ENCODE measurements at regions not wholly inside any gene's neighbourhood (a gene's known extent, or its start where the extent isn't known, plus 50 kb on each side); places are given as distances from the start of the nearest gene placed in this dataset.

DNA sequence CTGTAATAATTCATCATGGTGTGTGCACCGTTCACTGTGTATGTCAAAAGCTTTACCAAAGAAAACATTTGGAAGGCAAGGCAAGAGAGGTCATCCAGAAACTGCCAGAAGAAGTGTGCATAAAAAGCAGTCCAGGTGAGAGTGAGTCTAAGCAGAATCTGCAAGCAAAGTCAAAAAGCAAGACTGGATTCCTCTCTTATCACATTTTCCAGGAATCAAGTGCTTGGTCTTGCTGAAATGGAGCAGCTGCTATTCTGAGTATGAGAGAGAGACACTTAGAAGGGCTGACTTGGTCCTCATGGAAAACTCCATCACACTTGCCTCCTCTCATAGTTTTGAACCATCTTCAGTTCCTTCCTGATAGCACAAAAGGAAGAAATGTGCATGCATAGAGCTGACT, 231.3 kb downstream of the ANAPC1 start:
- no peak for DNase-seq (ENCODE audit: low spot score)

DNA sequence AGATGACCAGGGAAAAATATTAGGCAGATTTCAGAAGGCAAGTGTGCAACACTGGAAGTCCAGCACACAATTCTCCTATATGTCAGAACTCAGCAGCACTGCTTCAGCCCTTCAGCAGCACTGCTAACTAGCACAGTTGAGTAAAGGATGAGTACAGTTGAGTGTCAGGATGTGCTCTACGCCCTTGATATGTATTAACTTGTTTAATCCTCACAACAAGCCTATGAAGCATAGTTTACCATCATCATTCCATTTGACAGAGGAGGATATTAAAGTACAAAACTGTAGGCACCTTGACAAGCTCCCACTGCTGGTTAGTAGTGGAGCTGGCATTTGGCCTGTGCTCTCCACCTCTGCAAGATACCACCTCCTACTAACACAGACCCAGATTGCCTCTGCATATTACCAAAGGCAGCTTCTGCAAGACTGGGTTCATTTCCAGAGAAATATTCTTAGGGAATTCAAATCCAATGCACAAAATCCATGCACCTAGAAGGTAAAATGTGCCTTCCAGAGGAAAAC, 230.8 kb downstream of the ANAPC1 start:
- no peak for DNase-seq (ENCODE audit: low spot score)

DNA sequence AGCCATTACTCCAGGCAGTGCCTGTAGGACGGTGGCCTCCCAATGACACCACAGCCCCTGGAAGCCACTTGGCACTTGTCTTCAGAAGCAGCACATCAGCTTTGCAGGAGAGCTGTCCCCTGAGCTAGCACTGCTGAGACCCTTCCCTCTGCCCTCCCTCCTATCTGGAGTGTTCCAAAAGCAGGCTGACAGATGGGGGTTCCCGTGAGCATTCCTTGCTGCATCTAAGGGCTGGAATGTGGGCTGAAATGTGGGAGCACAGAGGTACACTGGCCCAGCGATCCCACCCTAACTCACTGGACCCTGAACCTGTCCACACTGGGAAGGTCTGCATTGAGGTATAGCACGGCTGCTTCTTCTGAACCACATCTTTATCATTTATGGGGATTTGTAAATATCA, 230.1 kb downstream of the ANAPC1 start:
- DNase-seq (ENCODE audit: low spot score) = no peak

DNA sequence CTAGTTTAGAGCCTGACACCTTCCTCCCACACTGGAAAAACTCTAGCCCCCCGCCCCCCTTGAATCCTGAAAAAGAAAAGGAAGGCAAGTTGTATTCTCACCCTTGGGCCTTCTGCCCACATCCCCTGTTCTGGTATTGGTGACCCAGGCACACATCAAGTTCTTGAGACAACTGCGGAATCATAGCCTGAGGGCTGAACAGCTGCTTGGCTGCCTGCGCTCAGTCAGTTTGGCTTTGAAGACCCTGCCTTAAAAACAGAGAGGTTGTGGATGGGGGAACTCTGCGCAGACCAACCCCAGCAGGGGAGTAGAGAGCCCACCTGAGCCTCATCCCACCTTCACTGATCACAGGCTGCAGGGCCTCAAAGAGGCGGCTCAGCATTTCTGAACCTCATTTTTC, 229.2 kb downstream of the ANAPC1 start:
- DNase-seq (ENCODE audit: low spot score) = no peak

DNA sequence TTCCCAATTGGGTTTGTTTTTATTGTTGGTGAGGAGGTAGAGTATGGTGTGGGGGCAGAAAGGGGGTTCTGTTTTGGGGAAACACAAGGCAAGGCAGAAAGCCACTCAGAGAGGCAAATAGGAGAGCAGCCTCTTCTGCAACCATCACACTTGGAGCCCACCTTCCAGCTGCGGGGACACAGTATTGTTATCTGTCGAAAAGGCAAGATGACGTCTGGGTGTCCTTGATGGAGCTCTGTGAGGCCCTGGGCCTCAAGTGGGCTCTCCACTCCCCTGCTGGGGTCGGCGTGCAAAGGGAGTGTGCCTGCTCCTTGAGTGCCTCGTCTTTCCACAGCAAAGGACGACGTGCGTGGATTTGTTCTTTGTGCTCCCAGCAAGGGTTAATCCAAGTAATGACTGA, 227.6 kb downstream of the ANAPC1 start:
- no peak for DNase-seq (ENCODE audit: low spot score)

DNA sequence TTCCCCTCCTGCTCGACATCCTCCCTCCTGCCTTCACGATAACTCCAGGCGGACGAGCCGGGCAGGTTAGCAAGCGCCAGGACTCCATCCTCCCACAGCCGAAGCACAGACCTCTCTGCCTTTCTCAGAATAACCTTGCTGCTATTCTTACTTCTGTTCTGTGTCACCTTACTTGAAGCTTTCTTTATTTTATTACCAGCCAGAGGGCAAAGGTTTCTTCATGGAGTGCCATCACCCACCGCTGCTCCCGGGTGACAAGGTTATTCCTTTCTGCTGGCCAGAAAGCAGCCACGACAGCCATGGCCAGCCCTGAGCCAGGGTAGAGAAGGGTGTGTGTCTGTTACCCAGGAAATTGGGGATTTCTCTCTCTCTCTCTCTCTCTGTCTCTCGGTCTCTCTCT, 227.1 kb downstream of the ANAPC1 start:
- DNase-seq (ENCODE audit: low spot score) = no peak

DNA sequence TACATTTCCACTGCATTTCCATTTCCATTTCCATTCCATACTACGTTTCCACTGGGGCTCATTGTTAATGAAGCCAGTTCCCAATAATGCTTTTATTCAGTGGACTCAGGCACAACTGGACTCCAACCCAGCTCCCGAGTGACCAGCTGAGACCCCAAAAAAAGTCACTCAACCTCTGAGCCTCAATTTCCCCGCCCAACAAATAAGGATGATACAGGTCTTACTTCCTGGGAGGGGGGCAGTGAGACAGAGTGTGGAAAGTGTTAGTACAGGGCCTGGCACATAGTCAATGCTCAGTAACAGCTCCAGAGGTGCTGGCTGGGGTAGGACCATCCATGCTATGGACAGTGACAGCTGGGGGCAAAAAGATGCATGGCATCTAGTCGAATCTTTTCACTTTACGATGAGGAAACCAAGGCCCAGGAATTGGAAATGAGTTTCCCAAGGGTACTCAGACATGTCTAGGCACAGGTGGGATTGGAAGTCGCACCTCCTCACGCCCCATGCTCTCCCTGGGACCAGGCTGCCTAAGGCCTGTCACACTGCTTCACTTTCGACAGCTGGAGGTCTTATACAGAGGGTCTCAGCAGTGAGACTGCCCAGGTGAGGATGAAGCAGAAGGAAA, 226.5 kb downstream of the ANAPC1 start:
- no peak for DNase-seq (ENCODE audit: low spot score)

DNA sequence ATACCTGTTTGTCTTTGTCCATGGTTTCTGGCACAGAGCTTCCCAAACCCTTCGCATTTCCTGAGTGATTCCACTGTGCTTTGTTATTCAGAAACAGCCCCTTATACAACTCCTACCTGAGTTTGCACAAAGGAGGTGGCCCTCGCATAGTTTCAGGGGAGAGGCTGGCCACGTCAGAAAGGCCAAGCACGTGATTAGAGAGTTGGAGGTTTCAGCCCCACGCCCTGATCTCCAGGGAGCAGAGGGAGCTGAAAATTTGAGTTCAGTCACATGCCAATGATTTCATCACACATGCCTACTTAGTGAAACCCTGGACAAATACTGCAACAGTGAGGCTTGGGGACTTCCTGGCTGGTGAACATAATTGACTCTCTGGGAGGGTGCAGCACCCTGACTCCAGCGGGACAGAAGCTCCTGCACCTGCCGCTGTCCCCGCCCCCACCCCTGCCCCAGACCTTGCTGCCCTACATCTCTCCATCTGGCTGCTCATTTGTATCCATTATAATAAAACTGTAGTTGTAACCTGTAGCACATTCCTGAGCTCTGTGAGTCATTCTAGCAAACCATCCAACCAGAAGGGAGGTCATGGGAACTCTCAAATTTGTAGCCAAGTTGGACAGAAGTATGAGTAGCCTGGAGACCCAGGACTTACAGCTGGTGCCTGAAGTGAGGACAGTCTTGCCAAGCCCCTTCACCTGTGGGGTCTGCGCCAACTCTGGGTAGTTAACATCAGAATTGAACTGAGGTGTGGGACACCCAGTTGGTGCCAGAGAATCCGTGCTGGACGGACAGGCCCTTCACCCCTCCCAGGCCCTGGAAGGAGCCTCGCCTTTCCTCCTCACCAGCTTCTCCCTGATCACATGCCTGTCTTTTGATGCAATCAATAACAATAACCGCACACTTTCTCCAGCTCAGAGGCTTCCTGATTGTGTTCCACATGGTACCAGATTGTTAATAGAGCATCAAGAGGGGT, 224.3 kb downstream of the ANAPC1 start:
- peak; percentile 63 for DNase-seq (ENCODE audit: low spot score)

DNA sequence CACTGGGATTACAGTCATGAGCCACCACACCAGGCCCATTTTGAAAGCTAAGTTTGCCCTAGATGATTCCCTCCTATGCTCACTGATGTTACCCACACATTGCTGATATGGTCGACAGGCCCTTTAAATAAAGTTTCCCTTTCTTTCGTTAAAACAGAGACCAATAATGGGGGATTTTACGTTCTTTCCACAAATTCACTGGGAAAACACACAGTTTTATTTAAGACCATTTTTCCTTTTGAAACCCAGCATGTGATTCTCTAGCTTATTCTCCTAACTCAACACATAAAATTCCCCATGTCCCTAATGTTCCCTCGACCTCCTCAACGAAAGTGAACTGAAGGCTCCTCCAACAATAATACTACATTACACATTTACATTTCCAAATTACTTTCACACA, 223.2 kb downstream of the ANAPC1 start:
- DNase-seq (ENCODE audit: low spot score) = no peak

DNA sequence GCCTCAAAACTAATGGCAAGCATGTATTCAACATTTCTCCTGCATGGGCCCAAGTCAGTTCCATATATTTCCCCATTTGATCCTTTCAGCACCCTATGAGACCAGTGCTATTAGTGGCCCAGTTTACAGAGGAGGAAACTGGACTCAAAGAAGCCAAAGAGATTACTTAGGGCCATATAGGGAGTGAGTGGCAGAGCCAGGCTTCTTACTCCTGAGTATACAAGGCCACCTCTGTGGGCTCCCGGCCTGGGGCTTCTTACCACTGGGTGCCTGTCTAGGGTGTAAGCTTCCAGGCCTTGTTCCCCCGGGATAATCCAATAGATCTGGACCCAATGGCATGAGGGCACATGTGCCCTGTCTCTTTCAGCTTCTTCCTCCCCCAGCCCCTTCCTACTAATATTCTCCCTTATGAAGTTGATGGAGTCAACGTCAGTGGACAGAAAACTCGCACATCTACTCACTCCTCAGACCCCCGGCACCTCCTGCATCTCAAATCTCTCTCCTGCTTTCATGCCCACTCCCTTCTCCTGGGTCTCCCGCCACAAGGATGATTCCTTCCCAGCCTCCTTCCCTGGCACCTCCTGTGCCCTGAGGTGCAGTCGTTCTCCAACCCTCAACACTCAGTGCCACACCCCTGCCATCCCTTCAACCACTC, 222.6 kb downstream of the ANAPC1 start:
- DNase-seq (ENCODE audit: low spot score) = no peak

DNA sequence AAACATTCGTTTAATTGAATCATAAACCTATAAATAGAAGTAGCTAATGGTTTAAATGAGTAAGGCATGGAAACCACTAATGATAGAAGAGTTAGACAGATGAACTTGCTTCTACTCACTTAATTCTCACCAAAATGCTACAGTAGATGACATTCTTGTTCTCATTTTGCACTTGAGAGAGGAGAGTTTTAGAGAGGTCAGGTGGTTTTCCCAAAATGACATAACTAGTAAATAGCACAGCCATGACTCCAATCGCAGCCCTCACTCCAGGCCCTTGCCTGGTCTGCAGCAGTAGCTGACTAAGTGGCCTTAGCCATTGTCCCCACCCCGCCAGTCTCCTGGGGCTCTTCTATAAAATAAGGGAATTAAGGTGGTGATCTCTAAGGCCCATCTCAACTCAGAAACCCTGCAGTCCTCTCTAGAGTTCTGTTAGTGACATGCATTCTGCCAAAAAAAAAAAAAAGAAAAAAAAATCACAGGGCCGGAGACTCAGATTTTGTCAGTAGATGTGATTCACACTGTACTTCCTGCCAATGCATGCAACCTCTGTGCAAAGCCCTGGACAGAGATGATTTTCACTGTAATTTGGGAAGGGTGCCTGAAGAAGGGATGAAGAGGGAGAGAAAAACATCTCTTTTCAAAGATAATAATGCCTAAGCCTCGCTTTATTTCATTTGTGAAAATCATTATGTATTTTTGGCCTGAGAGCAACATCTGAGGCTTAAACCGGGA, 221.8 kb downstream of the ANAPC1 start:
- no peak for DNase-seq (ENCODE audit: low spot score)

DNA sequence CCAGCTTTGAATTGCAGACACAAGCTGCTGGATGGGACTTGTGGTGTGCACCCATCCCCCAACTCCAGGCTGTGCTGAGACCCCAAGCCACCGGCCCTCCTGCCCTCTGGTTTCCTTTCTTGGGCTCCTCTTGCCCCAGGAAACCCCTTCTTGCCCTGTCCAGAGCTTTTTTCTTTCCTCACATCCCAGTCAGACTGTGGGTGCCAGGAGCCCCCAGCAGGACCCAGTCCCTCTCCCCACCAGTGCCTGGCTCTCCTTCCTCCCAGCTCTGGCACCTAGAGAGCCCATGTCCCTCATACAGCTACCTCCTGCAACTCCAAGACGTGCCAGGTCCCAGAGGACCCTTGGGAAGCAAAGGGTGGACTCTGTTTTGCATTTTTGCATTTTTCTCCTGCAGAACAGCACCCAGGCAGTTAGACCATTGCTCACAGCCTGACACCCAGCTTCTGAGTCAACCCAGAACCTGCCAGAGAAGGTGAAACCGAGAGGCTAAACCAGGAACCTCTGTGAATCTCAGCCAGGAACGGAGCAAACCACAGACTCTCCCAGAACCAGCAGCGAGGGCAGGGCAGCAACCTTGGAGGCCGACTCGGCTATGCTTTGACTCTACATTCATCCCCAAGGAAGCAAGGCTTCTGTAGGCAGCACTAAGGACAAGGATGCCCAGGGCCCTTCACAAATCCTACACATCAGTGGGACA, 221.1 kb downstream of the ANAPC1 start:
- DNase-seq (ENCODE audit: low spot score) = no peak

DNA sequence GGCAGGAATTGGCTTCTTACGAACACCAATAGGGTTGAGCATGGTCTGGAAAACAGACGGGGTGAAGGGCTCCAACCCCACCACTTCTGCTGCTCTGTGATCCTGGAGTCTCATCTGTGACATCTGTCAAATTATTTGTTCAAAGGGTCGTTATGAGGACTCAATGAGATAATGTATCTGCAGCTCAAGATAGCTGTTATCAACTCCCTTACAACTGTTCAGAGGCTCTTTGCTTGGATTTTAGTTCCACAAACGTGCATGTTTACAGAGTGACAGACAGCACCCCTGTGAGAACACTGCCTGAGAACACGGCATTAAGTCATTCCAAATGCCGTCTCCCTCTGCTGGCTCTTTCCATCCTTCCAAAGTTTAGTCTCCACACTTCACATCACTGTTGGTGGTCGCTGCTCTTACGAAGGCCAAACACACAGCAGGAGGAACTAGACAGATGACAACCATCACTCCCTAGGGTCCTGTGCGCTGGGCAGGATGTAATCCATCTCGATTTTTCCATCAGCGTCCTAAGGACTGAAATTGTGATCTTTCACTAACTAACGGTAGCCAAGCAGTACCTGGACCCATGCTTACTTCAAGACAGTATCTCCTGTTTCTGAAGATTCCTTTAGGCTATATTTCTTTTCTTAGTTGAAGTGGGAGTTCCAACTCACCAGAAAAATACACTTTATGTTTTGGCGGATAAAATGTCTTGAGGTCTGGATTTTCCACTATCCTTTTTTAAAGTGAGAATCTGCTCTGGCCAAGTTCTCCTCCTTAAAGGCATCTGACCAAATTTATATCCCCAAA, 220.3 kb downstream of the ANAPC1 start:
- no peak for DNase-seq (ENCODE audit: low spot score)

DNA sequence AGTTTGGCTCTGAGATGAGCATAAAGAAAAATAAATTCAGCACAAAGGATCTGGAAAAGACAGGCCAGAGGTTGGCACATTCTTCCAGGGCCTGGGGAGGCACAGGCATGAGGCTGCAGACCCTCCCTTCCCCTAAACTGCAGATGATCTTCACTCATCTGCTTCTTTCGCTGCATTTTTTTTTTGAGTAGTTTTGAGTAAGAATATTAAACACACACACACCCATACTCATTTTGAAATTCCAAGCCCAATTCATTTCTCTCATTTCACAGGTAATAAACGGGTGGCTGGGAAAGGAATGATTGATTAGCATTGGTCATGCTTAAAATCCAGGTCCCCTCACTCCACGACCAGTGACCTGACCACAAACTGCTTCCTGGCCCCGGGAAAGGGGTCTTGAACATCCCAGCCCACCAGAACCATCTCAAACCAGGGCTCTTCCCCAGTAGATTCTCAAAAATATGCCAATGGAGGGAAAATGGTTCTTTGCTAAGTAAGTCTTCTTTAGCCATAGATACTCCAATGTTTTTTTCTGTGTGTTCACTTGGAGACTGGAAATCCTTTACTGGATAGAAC, 219.6 kb downstream of the ANAPC1 start:
- no peak for DNase-seq (ENCODE audit: low spot score)

DNA sequence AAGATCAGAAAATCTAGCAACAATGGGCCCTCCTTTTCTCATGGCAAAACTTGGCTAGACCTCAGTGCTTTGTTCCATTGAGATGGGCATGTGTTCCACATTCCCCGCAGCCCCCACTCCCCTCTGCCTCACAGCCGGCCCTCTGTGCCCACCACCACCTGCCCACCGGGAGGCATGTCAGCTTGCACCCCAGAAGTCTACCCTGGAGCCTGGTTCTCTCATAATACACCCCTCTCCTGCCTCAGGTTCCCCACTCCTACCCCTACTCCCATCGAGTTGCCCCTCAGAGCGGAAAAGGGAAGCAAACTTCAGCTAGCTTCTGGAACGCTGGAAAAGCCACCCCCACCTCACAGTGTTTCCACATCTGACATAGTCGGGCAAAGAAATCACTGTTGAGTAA, 219.0 kb downstream of the ANAPC1 start:
- DNase-seq (ENCODE audit: low spot score) = no peak

DNA sequence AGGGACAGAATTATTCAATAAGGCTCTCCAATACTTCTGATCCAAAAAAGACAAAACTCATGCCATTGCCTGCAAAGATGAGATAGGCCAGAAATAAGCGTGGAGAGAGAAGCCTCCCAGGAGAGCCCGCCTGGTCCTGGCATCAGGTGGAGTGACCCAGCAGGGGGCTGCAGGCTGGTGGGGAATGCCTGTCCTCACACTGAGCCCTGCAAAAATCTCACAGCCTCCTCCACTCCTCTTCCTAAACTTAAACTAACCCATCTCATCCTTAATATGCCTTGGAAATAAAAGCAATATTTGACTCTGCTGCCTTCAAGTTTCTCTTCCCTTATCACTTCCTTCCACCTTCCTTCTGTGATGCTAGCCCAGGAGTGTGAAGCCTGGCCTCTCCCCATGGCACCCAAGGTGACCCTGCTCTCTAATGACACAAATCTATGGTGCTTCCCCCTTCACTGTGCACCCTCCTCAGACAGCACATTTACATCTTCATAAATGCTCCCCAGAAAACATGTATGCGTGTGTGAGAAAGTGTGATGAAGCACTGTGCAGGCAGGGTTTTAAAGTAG, 218.4 kb downstream of the ANAPC1 start:
- DNase-seq (ENCODE audit: low spot score) = no peak

DNA sequence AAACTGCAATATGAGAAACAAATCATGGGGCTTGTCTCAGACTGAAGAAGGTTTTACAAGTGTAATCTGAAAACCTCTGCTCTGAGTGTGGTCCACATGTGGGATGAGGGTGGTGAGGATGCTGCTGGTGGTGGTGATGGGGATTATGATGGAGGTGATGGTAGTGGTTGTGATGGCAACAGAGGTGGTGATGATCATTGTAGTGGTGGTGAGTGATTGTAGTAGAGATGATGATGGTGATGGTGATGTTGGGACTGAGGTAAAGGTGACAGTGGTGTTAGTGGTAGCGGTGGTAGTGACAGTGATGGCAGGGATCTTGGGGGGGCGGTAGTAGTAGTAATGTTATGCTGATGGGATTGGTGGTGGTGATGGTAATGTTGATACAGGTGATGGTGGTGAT, 217.8 kb downstream of the ANAPC1 start:
- DNase-seq (ENCODE audit: low spot score) = no peak

DNA sequence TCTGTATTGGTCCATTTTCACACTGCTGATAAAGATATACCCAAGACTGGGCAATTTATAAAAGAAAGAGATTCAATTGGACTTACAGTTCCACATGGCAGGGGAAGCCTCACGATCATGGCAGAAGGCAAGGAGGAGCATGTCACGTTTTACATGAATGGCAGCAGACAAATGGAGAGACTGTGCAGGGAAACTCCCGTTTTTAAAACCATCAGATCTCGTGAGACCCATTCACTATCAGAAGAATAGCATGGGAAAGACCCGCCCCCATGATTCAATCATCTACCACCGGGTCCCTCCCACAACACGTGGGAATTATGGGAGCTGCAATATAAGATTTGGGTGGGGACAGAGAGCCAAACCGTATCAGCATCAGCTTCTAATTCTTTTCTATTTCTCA, 217.0 kb downstream of the ANAPC1 start:
- no peak for DNase-seq (ENCODE audit: low spot score)

DNA sequence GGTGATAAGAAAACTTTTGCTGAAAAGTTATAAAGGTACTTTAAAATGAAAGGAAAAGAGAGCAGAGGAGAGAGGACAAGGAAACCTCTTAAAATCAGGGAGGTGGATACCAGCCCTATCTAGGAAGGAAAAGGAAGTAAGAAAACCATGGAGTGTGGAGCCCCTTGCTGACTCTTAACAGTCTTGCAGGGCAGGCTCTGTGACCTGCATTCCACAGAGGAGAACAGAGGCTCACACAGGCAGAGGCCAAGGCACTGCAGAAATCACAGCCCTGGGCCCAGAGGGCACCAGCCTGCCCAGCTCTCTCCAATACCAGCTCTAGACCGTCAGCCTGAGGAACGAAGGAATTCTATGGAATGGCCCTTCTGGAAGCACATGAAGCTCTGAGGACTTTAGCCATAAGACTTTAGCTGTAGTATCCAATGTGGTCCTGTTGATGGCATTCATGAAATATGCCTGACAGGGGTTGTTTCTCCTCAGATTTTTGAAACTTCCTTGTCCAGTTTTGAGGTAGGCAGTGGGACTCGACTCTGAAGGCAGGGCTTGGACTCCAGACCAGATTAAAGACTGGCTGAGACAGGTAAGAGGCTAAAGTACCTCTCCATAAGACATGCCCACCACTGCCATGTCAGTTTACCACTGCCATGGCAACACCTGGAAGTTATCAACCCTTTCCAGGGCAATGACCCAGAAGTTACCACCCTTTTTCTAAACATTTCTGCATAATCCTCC, 216.3 kb downstream of the ANAPC1 start:
- DNase-seq (ENCODE audit: low spot score) = no peak
